HUES48 (cell line): ENCODE measurements at regions not wholly inside any gene's neighbourhood (a gene's known extent, or its start where the extent isn't known, plus 50 kb on each side); places are given as distances from the start of the nearest gene placed in this dataset.
"Not testable (repeated sequence)": the region's sequence is repeated elsewhere in the genome, so short reads cannot be mapped to it uniquely, and the experiment has no call there.

ENCODE experiments used
- H3K27ac ChIP-seq: one replicate; pipeline ENCODE4 v1.7.0; 2013; ENCODE audit warnings: low read depth, low read length, inconsistent platforms
- H3K27me3 ChIP-seq: 2 replicates; pipeline ENCODE4 v1.6.1; 2013; ENCODE audit warnings: mild to moderate bottlenecking, low read length; ENCODE audit not compliant: control insufficient read depth, insufficient read depth
- H3K36me3 ChIP-seq: 2 replicates; pipeline ENCODE4 v1.6.1; 2013; ENCODE audit warnings: low read length; ENCODE audit not compliant: control insufficient read depth, insufficient read depth
- H3K4me1 ChIP-seq: 2 replicates; pipeline ENCODE4 v1.6.1; 2013; ENCODE audit warnings: mild to moderate bottlenecking, low read length; ENCODE audit not compliant: control insufficient read depth, insufficient read depth
- H3K4me3 ChIP-seq: 2 replicates; pipeline ENCODE4 v1.5.1; 2013; ENCODE audit warnings: mild to moderate bottlenecking, low read depth, low read length
- H3K9ac ChIP-seq: 2 replicates; pipeline ENCODE4 v1.6.1; 2013; ENCODE audit warnings: mild to moderate bottlenecking, low read depth, low read length, moderate library complexity
- H3K9me3 ChIP-seq: 2 replicates; pipeline ENCODE4 v1.6.1; 2013; ENCODE audit warnings: low read length; ENCODE audit not compliant: control insufficient read depth, insufficient read depth

GRCh38 chr12:114616081-114616480 lies 67.9 kb downstream of the TBX3 start:
- no peaks in the 10 kb centered on the region for H3K9me3 ChIP-seq
- no peaks in the 10 kb centered on the region for H3K27me3 ChIP-seq
- H3K27ac ChIP-seq = no peak overlapping the region
- H3K4me3 ChIP-seq = no peak overlapping the region
- H3K36me3 ChIP-seq = no peaks in the 10 kb centered on the region
- no peak overlapping the region for H3K9ac ChIP-seq
- no peaks in the 10 kb centered on the region for H3K4me1 ChIP-seq

- Histone ChIP-seq H3K9ac (no peak overlapping the region), H3K27ac (no peak overlapping the region), H3K9me3 (no peaks in the 10 kb centered on the region), H3K36me3 (no peaks in the 10 kb centered on the region), H3K4me1 (no peaks in the 10 kb centered on the region), H3K4me3 (no peak overlapping the region), H3K27me3 (no peaks in the 10 kb centered on the region)
Measured at GRCh38 chr12:114614040-114614439, 69.9 kb downstream of the TBX3 start.

GRCh38 chr12:114612062-114612461 lies 71.9 kb downstream of the TBX3 start:
- no peak overlapping the region for H3K4me3 ChIP-seq
- H3K27me3 ChIP-seq = no peaks in the 10 kb centered on the region
- no peaks in the 10 kb centered on the region for H3K4me1 ChIP-seq
- H3K36me3 ChIP-seq = no peaks in the 10 kb centered on the region
- peak overlapping the region; percentile 18 for H3K27ac ChIP-seq
- H3K9me3 ChIP-seq = no peaks in the 10 kb centered on the region
- H3K9ac ChIP-seq = no peak overlapping the region

GRCh38 chr12:114611145-114612018 lies 72.6 kb downstream of the TBX3 start:
- H3K9ac ChIP-seq = no peak overlapping the region
- H3K27ac ChIP-seq = peak overlapping the region; percentile 18
- H3K27me3 ChIP-seq = no peaks in the 10 kb centered on the region
- no peaks in the 10 kb centered on the region for H3K4me1 ChIP-seq
- H3K9me3 ChIP-seq = no peaks in the 10 kb centered on the region
- no peak overlapping the region for H3K4me3 ChIP-seq
- no peaks in the 10 kb centered on the region for H3K36me3 ChIP-seq

- Histone ChIP-seq H3K27ac (no peak overlapping the region), H3K36me3 (no peaks in the 10 kb centered on the region), H3K9me3 (no peaks in the 10 kb centered on the region), H3K4me3 (no peak overlapping the region), H3K4me1 (no peaks in the 10 kb centered on the region), H3K27me3 (no peaks in the 10 kb centered on the region), H3K9ac (no peak overlapping the region)
Measured at GRCh38 chr12:114608509-114608908, 75.5 kb downstream of the TBX3 start.

GRCh38 chr12:114605918-114606317 lies 78.1 kb downstream of the TBX3 start:
- Histone ChIP-seq H3K9me3 (peaks cover 2% of the 10 kb centered on the region), H3K9ac (no peak overlapping the region), H3K4me1 (no peaks in the 10 kb centered on the region), H3K36me3 (no peaks in the 10 kb centered on the region), H3K4me3 (no peak overlapping the region), H3K27me3 (no peaks in the 10 kb centered on the region), H3K27ac (no peak overlapping the region)

GRCh38 chr12:114604606-114605005 lies 79.4 kb downstream of the TBX3 start:
- no peaks in the 10 kb centered on the region for H3K4me1 ChIP-seq
- H3K36me3 ChIP-seq = no peaks in the 10 kb centered on the region
- no peaks in the 10 kb centered on the region for H3K27me3 ChIP-seq
- H3K4me3 ChIP-seq = no peak overlapping the region
- H3K27ac ChIP-seq = no peak overlapping the region
- H3K9me3 ChIP-seq = peaks cover 12% of the 10 kb centered on the region
- H3K9ac ChIP-seq = no peak overlapping the region

- not testable (repeated sequence) for H3K27me3 ChIP-seq, H3K4me3 ChIP-seq, H3K9ac ChIP-seq, H3K27ac ChIP-seq, H3K4me1 ChIP-seq, H3K36me3 ChIP-seq
- H3K9me3 ChIP-seq = peaks cover 12% of the 10 kb centered on the region
Measured at GRCh38 chr12:114600584-114600983, 83.4 kb downstream of the TBX3 start.

- Histone ChIP-seq H3K4me1 (no peaks in the 10 kb centered on the region), H3K36me3 (no peaks in the 10 kb centered on the region), H3K4me3 (no peak overlapping the region), H3K27me3 (no peaks in the 10 kb centered on the region), H3K27ac (no peak overlapping the region), H3K9ac (no peak overlapping the region), H3K9me3 (peaks cover 14% of the 10 kb centered on the region)
Measured at GRCh38 chr12:114598111-114598510, 85.9 kb downstream of the TBX3 start.

GRCh38 chr12:114592946-114593345 lies 91.0 kb downstream of the TBX3 start:
- no peak overlapping the region for H3K4me3 ChIP-seq
- no peaks in the 10 kb centered on the region for H3K4me1 ChIP-seq
- no peak overlapping the region for H3K27ac ChIP-seq
- peaks cover 13% of the 10 kb centered on the region for H3K9me3 ChIP-seq
- no peaks in the 10 kb centered on the region for H3K36me3 ChIP-seq
- no peak overlapping the region for H3K9ac ChIP-seq
- H3K27me3 ChIP-seq = no peaks in the 10 kb centered on the region

- H3K27me3 ChIP-seq = no peaks in the 10 kb centered on the region
- H3K27ac ChIP-seq = no peak overlapping the region
- no peaks in the 10 kb centered on the region for H3K36me3 ChIP-seq
- H3K4me3 ChIP-seq = no peak overlapping the region
- no peaks in the 10 kb centered on the region for H3K4me1 ChIP-seq
- H3K9me3 ChIP-seq = peaks cover 14% of the 10 kb centered on the region; the same call in 1 of the 2 replicates
- H3K9ac ChIP-seq = no peak overlapping the region
Measured at GRCh38 chr12:114588061-114588460, 95.9 kb downstream of the TBX3 start.
